Esophagus muscularis mucosa (tissue), 4 donors: ENCODE measurements at regions not wholly inside any gene's neighbourhood (a gene's known extent, or its start where the extent isn't known, plus 50 kb on each side); places are given as distances from the start of the nearest gene placed in this dataset.

Experiments used
- EP300 ChIP-seq: sonication (generic); formaldehyde crosslinking; IDR thresholded peaks from one replicate; pipeline ENCODE4 v1.6.1; 2017; ENCODE audit warnings: antibody characterized with exemption
- POLR2A ChIP-seq: fragments of 450-650 bp; IDR thresholded peaks from one replicate; pipeline ENCODE4 v1.6.1; 2017; ENCODE audit warnings: antibody characterized with exemption, moderate library complexity, mild to moderate bottlenecking, low read depth
- POLR2AphosphoS5 ChIP-seq, 2 donors: sonication (generic); formaldehyde crosslinking; IDR thresholded peaks; one replicate each; pipeline ENCODE4 v1.6.1; 2017; ENCODE audit warnings: antibody characterized with exemption in 2 of 2
- TF ChIP-seq, protein P1 (sequence below), 3 experiments: fragments of 200-600 bp in 2 of 3; fragments of 450-650 bp in 1 of 3; sonication (generic) in 2 of 3; IDR thresholded peaks; one replicate each; pipeline ENCODE4 v1.5.1; 2017 to 2019; ENCODE audit warnings: antibody characterized with exemption in 3 of 3, mild to moderate bottlenecking in 2 of 3, moderate library complexity in 1 of 3

DNA sequence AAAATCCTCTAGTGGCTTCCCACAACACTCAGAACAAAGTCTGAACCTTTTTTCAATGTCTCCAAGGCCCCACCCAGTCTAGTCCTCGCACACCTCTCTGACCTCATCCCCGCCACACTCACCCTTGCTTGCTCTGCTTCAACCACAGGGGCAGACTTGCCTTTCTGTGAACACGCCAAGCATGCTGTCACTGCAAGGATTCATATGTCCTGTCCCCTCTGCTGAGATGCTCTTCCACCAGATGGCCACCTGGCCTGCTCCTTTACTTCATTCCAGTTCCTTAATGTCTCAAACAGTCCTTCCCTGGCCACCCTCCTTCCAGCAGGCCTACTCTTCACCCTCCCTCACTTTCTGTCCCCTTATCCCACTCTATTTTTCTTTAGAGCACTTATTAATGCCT lies 60.6 kb upstream of the ARHGAP20 start:
- TF ChIP-seq, protein P1, sequence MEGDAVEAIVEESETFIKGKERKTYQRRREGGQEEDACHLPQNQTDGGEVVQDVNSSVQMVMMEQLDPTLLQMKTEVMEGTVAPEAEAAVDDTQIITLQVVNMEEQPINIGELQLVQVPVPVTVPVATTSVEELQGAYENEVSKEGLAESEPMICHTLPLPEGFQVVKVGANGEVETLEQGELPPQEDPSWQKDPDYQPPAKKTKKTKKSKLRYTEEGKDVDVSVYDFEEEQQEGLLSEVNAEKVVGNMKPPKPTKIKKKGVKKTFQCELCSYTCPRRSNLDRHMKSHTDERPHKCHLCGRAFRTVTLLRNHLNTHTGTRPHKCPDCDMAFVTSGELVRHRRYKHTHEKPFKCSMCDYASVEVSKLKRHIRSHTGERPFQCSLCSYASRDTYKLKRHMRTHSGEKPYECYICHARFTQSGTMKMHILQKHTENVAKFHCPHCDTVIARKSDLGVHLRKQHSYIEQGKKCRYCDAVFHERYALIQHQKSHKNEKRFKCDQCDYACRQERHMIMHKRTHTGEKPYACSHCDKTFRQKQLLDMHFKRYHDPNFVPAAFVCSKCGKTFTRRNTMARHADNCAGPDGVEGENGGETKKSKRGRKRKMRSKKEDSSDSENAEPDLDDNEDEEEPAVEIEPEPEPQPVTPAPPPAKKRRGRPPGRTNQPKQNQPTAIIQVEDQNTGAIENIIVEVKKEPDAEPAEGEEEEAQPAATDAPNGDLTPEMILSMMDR (IDR thresholded peaks at IDR 0.05) = no peak
- TF ChIP-seq POLR2AphosphoS5 (IDR thresholded peaks at IDR 0.05) = no peak
- no peak for TF ChIP-seq POLR2A
- TF ChIP-seq EP300 = no peak
